Osteocyte (in vitro differentiated cells): ENCODE measurements at regions not wholly inside any gene's neighbourhood (a gene's known extent, or its start where the extent isn't known, plus 50 kb on each side); places are given as distances from the start of the nearest gene placed in this dataset.

Source experiments
- DNase-seq: peaks from one replicate; pipeline ENCODE4 v3.0.0; 2021; ENCODE audit warnings: mixed read lengths; ENCODE audit not compliant: unreplicated experiment; ENCODE audit errors: extremely low spot score
- H3K27ac Mint-ChIP-seq: one replicate; pipeline ENCODE4 v1.8.0; 2021; ENCODE audit warnings: mild to moderate bottlenecking, mixed read lengths; ENCODE audit not compliant: unreplicated experiment
- H3K27me3 Mint-ChIP-seq: one replicate; pipeline ENCODE4 v1.8.0; 2021; ENCODE audit warnings: mixed read lengths; ENCODE audit not compliant: unreplicated experiment
- H3K36me3 Mint-ChIP-seq: one replicate; pipeline ENCODE4 v1.8.0; 2021; ENCODE audit warnings: mixed read lengths; ENCODE audit not compliant: unreplicated experiment
- H3K4me1 Mint-ChIP-seq: one replicate; pipeline ENCODE4 v1.8.0; 2021; ENCODE audit warnings: mixed read lengths; ENCODE audit not compliant: unreplicated experiment
- H3K4me3 Mint-ChIP-seq: one replicate; pipeline ENCODE4 v1.8.0; 2021; ENCODE audit warnings: mild to moderate bottlenecking, moderate library complexity, mixed read lengths; ENCODE audit not compliant: unreplicated experiment
- H3K9me3 Mint-ChIP-seq: one replicate; pipeline ENCODE4 v1.8.0; 2021; ENCODE audit warnings: mixed read lengths; ENCODE audit not compliant: unreplicated experiment
- CTCF ChIP-seq: fragments of 200-600 bp; sonication (generic); IDR thresholded peaks from 2 replicates; pipeline ENCODE4 v1.5.0; 2021; ENCODE audit warnings: antibody characterized with exemption, mild to moderate bottlenecking, moderate library complexity

GRCh38 chr2:15836689-15837610, 103.4 kb upstream of the MYCN start:
- Mint-ChIP-seq H3K27ac (no peak overlapping the region), H3K4me1 (no peaks in the 10 kb centered on the region), H3K27me3 (peaks cover 4% of the 10 kb centered on the region), H3K9me3 (no peaks in the 10 kb centered on the region), H3K36me3 (no peaks in the 10 kb centered on the region), H3K4me3 (no peak overlapping the region)
- DNase-seq = no peak
- TF ChIP-seq CTCF = no peak

GRCh38 chr2:15838481-15839090, 101.8 kb upstream of the MYCN start:
- TF ChIP-seq CTCF = no peak
- Mint-ChIP-seq H3K36me3 (no peaks in the 10 kb centered on the region), H3K4me1 (no peaks in the 10 kb centered on the region), H3K27ac (no peak overlapping the region), H3K27me3 (peaks cover 4% of the 10 kb centered on the region), H3K9me3 (no peaks in the 10 kb centered on the region), H3K4me3 (no peak overlapping the region)
- no peak for DNase-seq

GRCh38 chr2:15839426-15840124, 100.8 kb upstream of the MYCN start:
- Mint-ChIP-seq H3K9me3 (no peaks in the 10 kb centered on the region), H3K36me3 (no peaks in the 10 kb centered on the region), H3K4me3 (no peak overlapping the region), H3K4me1 (no peaks in the 10 kb centered on the region), H3K27me3 (peaks cover 4% of the 10 kb centered on the region), H3K27ac (no peak overlapping the region)
- no peak for DNase-seq
- no peak for TF ChIP-seq CTCF

GRCh38 chr2:15840148-15840547, 100.2 kb upstream of the MYCN start:
- Mint-ChIP-seq H3K36me3 (no peaks in the 10 kb centered on the region), H3K9me3 (no peaks in the 10 kb centered on the region), H3K27ac (no peak overlapping the region), H3K4me1 (no peaks in the 10 kb centered on the region), H3K27me3 (peaks cover 4% of the 10 kb centered on the region), H3K4me3 (no peak overlapping the region)
- no peak for TF ChIP-seq CTCF
- DNase-seq = no peak

- Mint-ChIP-seq H3K27me3 (peaks cover 4% of the 10 kb centered on the region), H3K4me3 (no peak overlapping the region)
- no peak for DNase-seq
These were observed 99.4 kb upstream of the MYCN start for GRCh38 chr2:15840969-15841368.

More at GRCh38 chr2:15840969-15841368, 99.4 kb upstream of the MYCN start:
- Mint-ChIP-seq H3K36me3 (no peaks in the 10 kb centered on the region), H3K4me1 (no peaks in the 10 kb centered on the region), H3K27ac (no peak overlapping the region), H3K9me3 (no peaks in the 10 kb centered on the region)
- no peak for TF ChIP-seq CTCF
